ENCODE measurements at regions not wholly inside any gene's neighbourhood (a gene's known extent, or its start where the extent isn't known, plus 50 kb on each side); places are given as distances from the start of the nearest gene placed in this dataset.
A peak's percentile ranks its signal among the peaks of the same experiment; 100 is the strongest.
"Not testable (repeated sequence)": the region's sequence is repeated elsewhere in the genome, so short reads cannot be mapped to it uniquely, and the experiment has no call there.

DNA sequence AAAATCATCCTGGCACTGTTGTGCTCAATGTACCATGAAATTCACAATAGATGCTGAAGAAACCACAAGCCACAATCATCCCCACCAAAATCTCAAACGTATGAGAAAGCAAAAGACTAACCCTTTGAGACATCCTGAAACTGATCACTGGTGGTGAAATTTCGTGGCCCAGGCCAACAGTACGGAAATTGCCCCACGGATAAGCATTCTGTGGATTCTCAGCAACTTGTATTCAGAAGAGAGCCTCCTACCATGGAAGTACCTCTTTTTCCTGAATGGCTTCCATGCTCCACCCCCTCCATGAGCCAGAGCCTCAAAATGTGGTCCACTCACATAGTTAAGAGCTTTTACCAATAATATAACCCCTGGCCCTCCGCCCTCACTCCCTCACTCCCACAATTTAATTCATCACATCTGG is 163.9 kb upstream of the AUTS2 start:
- DNase-seq, result no peak

- DNase-seq, result no peak
Measured at GRCh38 chr7:69435711-69436110, 162.6 kb upstream of the AUTS2 start.

DNA sequence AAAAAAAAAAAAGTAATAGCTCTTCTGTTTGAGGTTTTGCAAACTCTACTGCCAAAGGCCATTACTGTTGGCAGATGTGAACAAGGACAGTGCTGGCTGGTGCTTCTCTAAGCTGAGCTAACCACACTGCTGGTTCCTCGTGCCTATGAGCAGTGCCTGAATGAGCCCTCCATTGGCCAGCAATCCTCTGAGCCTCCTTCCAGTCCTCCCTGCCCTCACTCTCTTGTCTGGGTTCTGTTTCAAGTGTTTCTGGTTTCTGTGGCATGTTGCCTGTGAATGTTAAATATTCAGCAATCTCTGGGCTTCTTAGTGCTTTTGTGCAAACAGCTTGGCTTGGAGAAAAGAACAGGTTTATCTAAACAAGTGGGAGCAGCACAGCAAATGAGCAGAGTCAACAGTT is 161.3 kb upstream of the AUTS2 start:
- peak in 1 of 2 donors; percentile 11 for DNase-seq

DNA sequence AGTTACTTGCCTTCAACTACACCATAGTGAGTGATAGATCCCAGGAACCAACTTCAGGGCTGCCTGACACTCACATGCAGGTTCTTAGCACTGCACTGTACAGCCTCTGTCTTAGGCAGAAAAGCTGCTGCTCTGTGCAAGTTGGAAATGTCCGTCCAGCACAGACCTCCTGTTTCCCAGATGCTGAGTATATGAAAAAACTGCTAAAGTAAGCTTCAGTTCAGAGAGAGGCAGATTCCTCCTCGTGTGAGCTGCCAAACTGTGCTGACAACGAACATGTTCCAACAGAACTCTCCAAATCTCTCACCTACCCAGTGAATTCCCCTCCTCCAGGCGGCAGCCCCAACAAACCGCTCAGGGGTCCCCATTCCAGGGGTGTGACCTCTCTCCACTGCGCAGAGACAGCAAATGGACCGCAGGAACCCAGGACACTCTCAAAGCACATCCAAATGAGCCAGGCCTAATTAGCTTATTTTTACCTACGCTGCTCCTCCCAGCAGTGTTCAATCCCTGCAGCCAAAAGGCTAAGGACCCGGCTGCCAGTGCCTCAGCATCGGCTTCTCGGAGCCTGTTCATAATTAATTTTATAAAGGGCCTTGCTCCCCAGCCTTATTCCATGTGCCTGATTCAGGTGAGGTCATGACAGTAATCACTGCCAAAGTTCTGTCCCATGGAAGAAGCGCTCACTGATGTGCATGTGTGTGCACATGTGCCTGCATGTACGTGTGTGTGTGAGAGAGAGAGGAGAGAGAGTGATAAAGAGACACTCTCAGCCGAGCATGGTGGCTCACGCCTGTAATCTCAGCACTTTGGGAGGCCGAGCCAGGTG is 159.5 kb upstream of the AUTS2 start:
- DNase-seq, result no peak

GRCh38 chr7:69439636-69440325 is 158.5 kb upstream of the AUTS2 start:
- peak in 1 of 2 donors; percentile 10 for DNase-seq

- DNase-seq, result no peak
Measured at GRCh38 chr7:69440976-69441375, 157.3 kb upstream of the AUTS2 start.

DNA sequence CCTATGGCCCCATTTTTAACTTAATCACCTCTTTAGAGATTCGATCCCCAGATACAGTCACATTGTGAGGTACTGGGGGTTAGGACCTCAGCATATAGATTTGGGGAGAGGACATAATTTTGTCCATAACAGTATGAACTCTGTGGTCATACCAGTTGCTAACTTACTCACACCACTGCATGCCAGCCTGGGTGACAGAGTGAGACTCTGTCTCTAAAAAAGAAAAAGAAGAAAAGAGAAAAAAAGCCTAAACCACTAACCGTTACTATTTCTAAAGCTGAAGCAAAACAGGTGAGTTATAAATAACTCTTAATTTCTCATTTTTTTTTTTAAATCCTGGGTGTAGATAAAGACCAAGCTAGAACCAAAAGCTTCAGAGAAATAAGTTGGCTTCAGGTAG is 155.1 kb upstream of the AUTS2 start:
- no peak for DNase-seq

DNA sequence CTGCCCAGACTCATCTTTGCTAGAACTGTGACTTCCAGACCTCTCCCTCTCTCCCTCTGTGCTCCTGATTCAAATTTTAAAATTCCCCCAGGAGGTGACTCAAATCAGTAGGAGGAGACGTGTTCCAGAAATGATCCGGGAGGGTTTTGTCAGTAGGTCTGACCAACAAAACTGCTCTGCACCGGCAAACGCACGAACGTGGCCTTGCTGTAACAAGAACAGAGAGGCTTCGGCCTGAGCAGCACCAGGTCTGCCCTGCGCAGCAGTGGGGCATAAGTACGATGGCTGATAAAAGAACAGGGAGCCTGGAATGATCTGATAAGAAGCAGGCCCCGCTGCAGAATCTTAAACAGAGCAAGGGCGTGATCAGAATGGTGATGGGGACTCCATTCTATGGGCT is 152.7 kb upstream of the AUTS2 start:
- no peak for DNase-seq

DNA sequence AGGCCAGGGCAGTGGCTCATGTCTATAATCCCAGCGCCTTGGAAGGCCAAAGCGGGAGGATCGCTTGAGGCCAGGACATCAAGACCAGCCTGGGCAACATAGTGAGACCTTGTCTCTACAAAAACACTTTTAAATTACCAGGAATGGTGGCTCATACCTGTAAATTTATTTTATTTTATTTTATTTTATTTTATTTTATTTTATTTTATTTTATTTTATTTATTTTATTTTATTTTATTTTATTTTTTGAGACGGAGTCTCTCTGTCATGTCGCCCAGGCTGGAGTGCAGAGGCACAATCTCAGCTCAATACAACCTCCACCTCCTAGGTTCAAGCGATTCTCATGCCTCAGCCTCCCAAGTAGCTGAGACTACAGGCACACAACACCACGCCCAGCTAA is 152.1 kb upstream of the AUTS2 start:
- DNase-seq, result not testable (repeated sequence)

- DNase-seq, result no peak
Measured at GRCh38 chr7:69448071-69448470, 150.2 kb upstream of the AUTS2 start.

DNA sequence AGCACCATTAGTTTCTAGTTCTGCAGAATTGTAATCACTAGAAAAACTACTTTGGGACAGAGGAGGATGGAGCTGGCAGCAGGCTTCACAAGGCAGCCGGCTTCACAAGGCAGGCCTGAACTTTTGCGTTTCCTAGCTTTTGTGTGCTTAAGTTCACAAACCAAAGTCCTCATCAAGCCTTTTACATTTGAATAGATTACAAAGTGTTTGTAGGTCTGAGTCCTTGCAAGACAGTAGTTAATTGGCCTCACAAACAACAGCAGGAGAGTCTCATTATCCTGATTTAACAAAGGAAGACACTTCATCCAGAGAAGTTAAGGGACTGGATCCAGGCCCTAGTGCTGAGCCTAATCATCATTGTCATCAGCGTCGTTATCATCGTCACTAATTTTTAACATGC is 147.8 kb upstream of the AUTS2 start:
- no peak for DNase-seq

DNA sequence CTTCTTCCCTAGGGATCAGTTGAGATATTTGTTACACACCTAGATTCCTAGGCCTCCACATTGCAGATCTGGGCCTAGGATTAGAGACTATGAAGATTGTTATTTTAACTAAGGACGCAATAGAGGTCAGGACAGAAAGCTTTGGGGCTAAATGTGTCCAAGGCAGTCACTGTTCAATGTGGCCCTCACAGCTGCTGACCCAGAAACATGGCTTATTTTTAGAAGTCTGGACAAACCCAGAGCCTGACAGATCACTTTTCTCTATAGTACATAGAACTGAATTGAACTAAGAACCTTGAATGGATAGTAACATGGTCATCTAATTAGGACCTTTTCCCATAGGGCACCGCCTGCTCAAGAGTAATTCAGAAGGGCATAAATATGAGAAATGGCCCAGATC is 146.6 kb upstream of the AUTS2 start:
- DNase-seq, result no peak

GRCh38 chr7:69452797-69453196 is 145.5 kb upstream of the AUTS2 start:
- DNase-seq, result no peak

DNA sequence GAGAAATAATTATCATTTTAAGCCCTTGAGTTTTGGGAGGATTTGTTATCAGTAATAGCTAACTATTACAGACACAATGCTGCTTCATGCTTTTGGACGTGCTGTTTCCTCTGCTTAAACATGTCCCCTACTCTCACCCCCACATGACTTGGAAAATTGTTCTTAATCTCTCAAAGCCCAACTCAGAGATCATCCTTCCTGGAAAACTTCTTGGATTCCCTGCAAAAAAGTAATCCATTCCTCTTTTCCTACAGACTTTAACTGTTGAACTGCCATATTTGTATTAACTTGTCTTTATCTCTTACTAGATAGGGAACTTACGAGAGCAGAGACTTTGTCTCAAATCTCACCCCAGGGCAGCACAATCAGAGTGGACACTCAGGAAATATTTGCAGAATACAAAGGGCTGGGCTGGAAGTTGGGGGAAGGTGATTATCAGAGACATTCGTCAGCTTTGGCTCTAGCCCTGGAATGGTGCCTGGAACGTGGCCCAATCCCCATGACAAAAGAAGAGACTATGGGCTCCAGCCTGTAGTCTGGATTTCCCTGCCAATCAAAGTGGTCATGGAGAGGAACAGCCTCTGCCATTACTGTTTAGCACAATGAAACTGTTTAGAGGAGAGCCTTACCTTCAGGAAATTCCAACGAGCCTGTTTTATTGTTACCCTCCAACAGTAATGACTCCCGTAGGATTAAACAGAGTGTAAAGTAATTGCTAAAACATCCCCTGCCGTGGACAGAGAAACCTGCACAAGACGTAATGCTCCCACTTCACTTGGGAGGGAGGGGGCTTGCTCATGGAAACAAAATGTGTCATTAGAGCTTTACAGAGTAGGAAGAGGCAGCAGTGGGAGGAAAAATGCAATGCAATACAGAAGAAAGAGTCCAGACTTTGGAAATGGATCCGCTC is 140.4 kb upstream of the AUTS2 start:
- DNase-seq, result no peak

DNA sequence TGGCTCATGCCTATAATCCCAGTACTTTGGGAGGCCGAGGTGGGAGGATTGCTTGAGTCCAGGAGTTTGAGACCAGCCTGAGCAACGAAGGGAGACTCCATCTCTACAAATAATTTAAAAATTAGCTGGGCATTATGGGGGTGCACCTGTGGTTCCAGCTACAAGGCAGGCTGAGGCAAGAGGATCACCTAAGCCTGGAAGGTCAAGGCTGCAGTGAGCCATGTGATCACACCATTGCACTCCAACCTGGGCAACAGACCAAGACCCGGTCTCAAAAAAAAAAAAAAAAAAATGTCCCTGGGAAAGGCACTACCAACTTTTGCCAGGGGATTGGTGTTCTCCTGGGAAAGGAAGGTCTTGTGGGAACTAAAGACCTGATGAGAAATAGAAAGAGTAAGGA is 134.2 kb upstream of the AUTS2 start:
- no peak for DNase-seq

DNA sequence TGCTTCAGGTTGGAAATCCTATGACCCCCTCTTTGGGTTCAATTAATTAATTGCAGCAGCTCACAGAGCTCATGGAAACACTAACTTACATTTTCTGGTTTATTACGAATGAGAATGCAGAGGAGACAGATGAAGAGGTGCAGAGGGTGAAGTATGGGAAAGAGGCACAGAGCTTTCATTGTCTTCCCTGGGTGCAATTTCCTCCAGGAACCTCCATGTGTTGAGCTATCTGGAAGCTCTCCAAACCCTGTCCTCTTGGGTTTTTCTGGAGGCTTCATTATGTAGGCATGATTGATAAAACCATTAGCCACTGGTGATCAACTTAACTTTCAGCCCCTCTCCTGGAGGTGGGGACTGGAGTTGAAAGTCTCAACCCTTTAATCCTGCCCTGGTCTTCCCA is 133.0 kb upstream of the AUTS2 start:
- DNase-seq, result no peak

- DNase-seq, result no peak
Measured at GRCh38 chr7:69467826-69468225, 130.4 kb upstream of the AUTS2 start.

DNA sequence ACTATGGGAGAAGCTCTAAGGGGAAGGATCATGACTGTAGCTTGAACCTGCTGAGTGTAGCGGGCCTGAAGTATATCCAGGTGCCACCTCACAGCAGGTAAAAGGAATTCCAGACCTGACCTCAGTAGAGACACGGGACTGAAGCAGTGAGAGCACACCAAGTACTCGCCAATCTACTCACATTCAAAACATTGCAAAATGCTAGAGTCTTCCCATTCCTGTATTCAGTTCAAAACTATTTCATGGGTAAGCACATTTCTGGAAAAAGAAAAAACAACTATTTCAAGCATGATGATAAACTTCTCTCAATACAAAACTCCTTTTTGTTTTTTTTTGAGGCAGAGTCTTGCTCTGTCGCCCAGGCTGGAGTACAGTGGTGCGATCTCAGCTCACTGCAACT is 121.9 kb upstream of the AUTS2 start:
- no peak for DNase-seq

- no peak for DNase-seq
Measured at GRCh38 chr7:69482676-69483075, 115.6 kb upstream of the AUTS2 start.

GRCh38 chr7:69489533-69489932 is 108.7 kb upstream of the AUTS2 start:
- no peak for DNase-seq

- no peak for DNase-seq
Measured at GRCh38 chr7:69498671-69499070, 99.6 kb upstream of the AUTS2 start.

GRCh38 chr7:69502358-69502757 is 95.9 kb upstream of the AUTS2 start:
- no peak for DNase-seq

DNA sequence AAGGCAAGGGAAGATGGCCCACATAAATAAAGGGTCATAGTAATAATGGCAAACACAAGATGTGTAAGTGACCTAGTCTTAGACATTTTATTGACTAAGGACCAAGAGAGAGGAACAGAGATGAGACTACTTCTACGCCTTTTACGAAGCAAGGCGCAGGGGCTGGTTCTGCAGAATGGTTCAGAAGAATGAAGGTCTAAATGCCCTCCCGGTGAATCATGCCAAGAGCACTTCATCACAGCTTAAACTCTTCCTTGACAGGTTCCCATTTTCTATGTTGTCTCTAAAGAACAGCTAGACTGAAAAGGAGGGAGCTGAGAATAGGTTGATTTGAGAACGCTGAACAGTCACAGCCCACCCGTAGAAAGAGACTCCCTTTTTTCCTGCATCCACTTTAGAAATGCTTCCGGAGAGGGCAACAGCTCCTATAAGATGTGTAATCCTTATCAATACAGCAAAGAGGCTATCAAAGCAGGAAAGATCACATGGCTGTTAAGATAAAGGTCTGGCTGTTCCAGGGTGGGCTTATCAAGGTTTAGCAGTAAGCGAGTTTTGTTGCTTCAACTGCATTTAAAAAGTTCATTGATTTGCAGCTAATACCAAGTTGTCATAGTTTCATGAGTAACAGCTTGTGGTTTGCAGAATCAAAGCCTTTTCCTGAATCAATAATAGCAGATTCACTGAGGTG is 93.4 kb upstream of the AUTS2 start:
- DNase-seq, result no peak

Measured in inflammatory macrophage treated with lipopolysaccharide for 1 hour (primary cell).